Activated CD8-positive, alpha-beta memory T cell treated with anti-CD3 and anti-CD28 coated beads, Interleukin-2, amount 50 U/mL, for 4 hours (primary cell): ENCODE measurements at regions not wholly inside any gene's neighbourhood (a gene's known extent, or its start where the extent isn't known, plus 50 kb on each side); places are given as distances from the start of the nearest gene placed in this dataset.
"Not testable (repeated sequence)": the region's sequence is repeated elsewhere in the genome, so short reads cannot be mapped to it uniquely, and the experiment has no call there.

ENCODE experiments used
- DNase-seq: peaks from one replicate; pipeline ENCODE4 v3.0.0-alpha.2; 2020

GRCh38 chr12:27133022-27133590 lies 50.7 kb upstream of the C12orf71 start:
- DNase-seq = no peak

- no peak for DNase-seq
Measured at GRCh38 chr12:27140478-27140969, 58.1 kb upstream of the C12orf71 start.

DNA sequence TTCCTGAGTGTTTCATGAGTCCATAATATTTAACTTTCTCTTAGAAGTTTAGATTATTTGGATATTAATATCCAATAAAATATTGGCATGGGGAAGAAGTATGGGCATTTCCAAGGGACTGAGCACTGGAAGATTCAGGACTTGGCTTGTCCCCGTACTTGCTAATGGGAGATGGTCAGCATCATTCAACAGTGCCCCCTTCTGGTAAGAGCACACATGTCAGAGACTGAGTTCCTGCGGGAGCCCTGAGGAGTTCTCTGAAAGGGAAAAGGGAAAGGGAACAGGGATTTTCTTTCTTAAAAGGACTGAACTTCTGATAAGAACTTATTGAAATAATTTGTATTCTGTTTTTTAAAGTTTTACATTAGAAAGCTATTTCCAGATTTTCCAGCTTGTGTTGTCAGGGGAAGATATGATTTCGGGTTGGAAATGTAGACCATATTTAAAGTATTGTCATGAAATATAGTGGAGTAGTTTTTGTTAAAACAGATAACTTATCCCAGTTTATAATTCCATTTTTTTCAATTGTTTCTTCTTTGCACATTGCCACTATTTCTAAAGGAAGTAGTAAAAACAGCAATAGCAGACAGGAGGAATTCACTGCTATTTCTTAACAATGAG lies 59.8 kb upstream of the C12orf71 start:
- DNase-seq = peak; percentile 35

- no peak for DNase-seq
Measured at GRCh38 chr12:27143256-27144069, 61.1 kb upstream of the C12orf71 start.

DNA sequence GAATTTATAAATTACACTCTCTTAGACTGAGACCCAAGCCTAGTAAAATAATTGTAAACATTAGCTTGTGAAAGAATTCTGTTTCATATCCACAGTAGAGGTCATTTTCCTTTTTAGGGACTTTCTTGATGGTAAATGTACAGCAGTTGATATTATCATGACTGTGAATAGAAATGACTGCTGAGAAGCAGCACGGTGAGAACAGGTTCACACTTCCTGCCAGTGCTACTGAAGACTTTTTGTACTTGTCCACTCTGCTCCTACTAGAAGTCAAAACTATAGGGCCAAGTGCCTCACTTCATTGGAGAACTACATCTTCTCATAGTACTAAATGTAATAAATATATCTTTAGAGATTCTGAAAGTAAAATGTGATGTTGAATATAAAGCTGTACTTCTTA lies 63.3 kb upstream of the C12orf71 start:
- DNase-seq = not testable (repeated sequence)

- DNase-seq = no peak
Measured at GRCh38 chr12:27148373-27148772, 66.0 kb upstream of the C12orf71 start.

DNA sequence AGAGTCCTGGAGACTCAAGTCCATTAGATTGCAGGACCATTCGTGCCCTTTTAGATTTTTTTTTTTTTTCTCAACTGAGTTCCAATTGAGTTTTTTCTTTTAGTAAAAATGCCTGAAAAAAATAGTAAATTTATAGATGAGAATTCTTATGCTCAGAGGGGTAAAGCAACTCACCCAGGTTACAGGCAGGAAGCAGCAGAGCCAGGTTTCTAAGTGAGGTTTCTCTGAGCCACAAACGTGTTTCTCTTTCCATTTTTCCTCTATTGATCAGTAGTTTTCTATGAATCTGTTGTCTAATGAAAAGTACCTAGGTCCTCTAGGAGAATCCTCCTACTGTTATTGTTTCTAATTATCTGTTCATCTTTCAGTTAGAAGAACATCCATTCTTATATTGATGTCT lies 66.4 kb upstream of the C12orf71 start:
- no peak for DNase-seq

- DNase-seq = no peak
Measured at GRCh38 chr12:27151479-27151878, 69.1 kb upstream of the C12orf71 start.

DNA sequence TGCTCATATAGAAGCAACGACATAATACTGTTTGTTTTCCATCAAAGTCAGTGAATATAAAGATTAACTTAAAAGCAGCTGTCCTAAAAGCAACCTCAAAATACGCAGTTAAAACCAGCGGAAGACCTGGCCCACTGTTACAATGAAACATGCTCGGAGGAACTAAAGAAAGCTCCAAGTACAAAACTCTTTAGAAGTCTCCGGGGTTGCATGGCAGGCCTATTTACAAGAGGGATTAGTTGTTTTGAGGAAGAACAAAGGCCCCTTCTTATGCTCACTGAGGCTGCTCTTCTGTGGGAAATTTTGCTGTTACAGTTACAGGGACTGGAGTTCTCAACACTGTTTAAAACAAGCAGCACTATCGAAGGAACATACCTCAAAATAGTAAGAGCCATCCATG lies 75.9 kb upstream of the C12orf71 start:
- no peak for DNase-seq

GRCh38 chr12:27161458-27162228 lies 79.3 kb upstream of the C12orf71 start:
- no peak for DNase-seq

DNA sequence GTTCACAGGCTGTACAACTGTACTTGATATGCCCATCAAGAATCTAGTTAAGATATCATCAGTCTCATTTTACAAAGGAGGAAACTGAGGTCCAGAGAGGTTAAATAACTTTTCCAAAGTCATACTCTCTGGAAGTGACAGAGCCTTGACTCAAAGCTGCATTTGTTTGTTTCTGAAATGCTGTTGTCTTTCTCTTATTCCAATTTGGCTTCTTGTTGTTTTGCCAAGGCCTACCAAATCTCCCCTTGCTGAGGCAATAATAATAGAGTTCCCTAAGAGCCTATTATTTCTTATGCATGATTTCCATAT lies 79.8 kb upstream of the C12orf71 start:
- no peak for DNase-seq

- DNase-seq = no peak
Measured at GRCh38 chr12:27163048-27163715, 80.8 kb upstream of the C12orf71 start.

GRCh38 chr12:27163894-27164293 lies 80.2 kb upstream of the STK38L start:
- no peak for DNase-seq

DNA sequence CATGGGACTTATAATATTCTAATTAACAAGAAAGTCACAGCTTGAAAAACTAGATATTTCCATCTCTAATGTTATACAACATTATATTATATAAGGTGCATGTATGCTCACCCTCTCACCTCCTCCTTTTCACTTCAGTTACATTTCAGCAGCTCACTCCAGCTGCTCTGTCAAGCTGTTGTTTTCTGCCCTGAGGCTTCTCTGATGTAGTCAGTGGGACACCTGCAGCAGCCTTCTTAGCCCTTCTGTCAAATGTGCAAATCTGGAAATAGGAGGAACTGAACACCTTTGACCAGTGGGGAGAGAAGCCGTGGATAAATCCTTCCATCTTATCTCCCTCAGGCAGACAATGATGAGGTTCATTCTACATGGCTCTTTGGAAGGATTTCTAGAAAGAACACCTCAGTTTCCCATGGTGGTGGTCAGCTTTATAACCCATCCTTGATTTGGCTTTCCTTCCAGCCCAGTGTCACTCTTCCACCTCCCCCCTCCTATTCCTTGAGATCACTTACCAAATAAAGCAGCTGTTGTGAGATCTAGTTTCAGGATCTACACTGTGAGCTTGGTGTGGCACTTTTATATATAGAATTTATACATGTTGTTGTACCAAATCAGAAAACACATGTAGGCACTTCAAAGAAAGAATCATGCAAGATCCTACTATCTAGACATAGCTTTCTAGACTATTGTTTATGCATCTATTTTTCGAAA lies 79.6 kb upstream of the STK38L start:
- no peak for DNase-seq

GRCh38 chr12:27165958-27166357 lies 78.1 kb upstream of the STK38L start:
- DNase-seq = not testable (repeated sequence)

DNA sequence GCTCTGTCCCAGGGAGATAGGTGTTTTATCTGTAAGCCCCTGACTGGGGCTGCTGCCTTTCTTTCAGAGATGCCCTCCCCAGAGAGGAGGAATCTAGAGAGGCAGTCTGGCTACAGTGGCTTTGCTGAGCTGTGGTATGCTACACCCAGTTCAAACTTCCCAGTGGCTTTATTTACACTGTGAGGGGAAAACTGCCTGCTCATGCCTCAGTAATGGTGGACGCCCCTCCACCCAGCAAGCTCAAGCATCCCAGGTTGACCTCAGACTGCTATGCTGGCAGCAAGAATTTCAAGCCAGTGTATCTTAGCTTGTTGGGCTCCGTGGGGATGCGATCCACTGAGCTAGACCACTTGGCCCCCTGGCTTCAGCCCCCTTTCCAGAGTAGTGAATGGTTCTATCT lies 72.6 kb upstream of the STK38L start:
- DNase-seq = not testable (repeated sequence)

GRCh38 chr12:27176765-27177164 lies 67.3 kb upstream of the STK38L start:
- DNase-seq = peak; percentile 40

GRCh38 chr12:27177706-27178105 lies 66.4 kb upstream of the STK38L start:
- no peak for DNase-seq

DNA sequence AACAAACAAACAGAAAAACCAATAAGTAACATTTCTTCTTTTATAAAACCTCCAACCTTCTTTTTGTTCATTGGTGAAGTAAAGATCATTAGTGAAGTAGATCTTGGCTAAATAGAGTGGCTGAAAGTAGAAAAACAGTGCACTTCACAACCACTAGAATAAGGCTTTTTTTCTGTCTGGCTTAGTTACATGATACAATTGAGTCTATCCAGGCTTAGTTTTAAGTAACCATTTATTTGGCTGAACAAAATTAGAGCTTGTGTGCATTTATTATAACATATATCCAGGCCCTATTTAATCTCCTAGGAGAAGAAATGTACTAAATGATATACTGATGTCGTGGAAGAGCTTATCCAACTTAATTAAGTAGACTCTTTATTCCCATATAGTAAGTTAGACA lies 65.8 kb upstream of the STK38L start:
- DNase-seq = no peak

- DNase-seq = no peak
Measured at GRCh38 chr12:27178723-27179399, 65.2 kb upstream of the STK38L start.

DNA sequence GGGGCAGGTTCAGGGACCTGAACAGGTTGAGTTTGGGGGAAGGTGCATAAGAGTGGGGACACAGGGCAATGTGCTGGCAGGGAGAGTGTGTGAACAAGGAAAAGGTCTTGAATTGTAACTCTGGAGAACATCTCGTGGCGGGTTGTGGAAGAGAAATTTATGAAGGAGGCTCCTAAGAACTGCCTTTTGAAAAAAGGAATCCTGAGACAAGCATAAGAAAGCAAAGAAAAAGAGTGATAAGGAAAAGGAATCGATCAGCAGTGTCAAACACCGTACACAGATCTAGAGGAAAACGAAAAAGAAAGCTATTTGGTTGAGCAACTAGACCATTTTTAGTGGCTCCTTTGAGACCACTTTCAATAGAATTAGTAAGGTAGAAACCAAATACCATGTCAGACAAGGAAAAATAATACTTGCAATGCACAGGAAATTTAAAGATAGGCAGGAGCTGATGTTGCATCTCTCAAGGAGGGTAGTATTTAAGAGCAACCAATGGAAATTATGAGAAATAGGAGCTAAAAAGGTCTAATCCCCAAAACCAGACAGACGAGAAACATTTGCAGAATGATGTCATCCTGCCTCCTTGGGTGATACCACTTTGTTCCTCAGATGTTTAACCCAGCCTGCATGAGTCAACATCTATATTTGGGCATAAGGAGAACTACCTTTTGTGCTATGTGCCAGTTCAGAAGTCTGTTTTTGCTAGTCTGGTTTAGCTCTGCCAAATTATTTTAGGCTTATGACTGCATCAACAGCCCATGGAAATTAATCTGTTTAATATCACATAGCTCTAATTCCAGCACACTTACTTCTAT lies 64.5 kb upstream of the STK38L start:
- no peak for DNase-seq
